Choroid plexus epithelial cell (primary cell): ENCODE measurements at regions not wholly inside any gene's neighbourhood (a gene's known extent, or its start where the extent isn't known, plus 50 kb on each side); places are given as distances from the start of the nearest gene placed in this dataset.

ENCODE experiments used
- DNase-seq: peaks from one replicate; pipeline ENCODE4 v3.0.0-alpha.2; 2010; ENCODE audit warnings: low read depth
- H3K4me3 ChIP-seq: 2 replicates; pipeline ENCODE4 v1.5.1; 2011; ENCODE audit warnings: low read depth, mild to moderate bottlenecking, control low read depth, low read length, moderate library complexity
- TF ChIP-seq, protein P1 (sequence below): conservative IDR thresholded peaks from 2 replicates; pipeline ENCODE4 v1.5.1; 2011; ENCODE audit warnings: low read depth, mild to moderate bottlenecking, control low read depth, inconsistent platforms, low read length, moderate library complexity

- TF ChIP-seq, protein P1, sequence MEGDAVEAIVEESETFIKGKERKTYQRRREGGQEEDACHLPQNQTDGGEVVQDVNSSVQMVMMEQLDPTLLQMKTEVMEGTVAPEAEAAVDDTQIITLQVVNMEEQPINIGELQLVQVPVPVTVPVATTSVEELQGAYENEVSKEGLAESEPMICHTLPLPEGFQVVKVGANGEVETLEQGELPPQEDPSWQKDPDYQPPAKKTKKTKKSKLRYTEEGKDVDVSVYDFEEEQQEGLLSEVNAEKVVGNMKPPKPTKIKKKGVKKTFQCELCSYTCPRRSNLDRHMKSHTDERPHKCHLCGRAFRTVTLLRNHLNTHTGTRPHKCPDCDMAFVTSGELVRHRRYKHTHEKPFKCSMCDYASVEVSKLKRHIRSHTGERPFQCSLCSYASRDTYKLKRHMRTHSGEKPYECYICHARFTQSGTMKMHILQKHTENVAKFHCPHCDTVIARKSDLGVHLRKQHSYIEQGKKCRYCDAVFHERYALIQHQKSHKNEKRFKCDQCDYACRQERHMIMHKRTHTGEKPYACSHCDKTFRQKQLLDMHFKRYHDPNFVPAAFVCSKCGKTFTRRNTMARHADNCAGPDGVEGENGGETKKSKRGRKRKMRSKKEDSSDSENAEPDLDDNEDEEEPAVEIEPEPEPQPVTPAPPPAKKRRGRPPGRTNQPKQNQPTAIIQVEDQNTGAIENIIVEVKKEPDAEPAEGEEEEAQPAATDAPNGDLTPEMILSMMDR = no peak
- DNase-seq = no peak
- H3K4me3 ChIP-seq = no peak overlapping the region
These were observed 333.5 kb downstream of the SOX9 start for GRCh38 chr17:72454342-72454741.

GRCh38 chr17:72455562-72455961 lies 334.7 kb downstream of the SOX9 start:
- H3K4me3 ChIP-seq = no peak overlapping the region
- DNase-seq = no peak
- TF ChIP-seq, protein P1 = no peak

DNA sequence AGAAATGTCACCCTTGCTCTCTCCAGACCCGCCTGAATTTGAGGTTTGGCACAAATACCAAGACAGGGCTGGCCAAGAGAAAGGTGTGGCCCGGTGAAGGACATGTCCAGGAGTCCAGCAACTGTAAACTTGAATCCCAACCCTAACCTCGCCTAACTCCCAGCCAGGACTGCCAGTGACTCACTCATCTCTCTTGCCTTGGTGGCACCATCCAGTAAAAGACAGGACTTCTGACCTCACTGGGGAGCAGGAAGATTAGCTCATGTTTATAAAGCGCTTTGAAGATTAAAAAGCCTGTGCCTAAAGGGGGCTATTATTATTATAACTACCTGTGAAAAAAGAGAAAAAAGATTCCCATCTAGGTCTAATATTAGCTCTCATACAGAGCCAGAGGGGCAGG lies 335.3 kb downstream of the SOX9 start:
- no peak overlapping the region for H3K4me3 ChIP-seq
- peak; percentile 40 for DNase-seq
- TF ChIP-seq, protein P1 = no peak

DNA sequence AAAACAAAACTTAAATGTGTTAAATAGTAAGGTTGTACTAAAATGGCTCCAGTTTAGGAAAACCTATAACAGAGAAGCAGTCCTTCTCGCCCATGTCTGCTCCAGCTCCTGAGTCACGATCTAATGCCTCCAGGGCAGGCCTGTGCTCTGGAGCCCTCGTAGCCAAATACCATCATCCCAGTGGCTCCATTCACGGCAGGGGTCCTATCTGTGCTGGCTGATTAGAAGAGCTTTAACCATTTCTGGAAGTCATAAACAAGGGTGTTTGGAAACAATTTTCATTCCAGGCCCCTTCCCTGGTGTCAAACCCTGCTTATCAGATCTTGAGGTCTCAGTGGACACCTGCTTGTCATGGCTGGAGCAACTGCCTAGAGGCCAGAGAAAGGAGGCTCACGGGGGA lies 336.9 kb downstream of the SOX9 start:
- TF ChIP-seq, protein P1 = no peak
- H3K4me3 ChIP-seq = no peak overlapping the region
- DNase-seq = no peak

GRCh38 chr17:72458301-72458700 lies 337.5 kb downstream of the SOX9 start:
- no peak for DNase-seq
- TF ChIP-seq, protein P1 = no peak
- no peak overlapping the region for H3K4me3 ChIP-seq

- TF ChIP-seq, protein P1 = no peak
- no peak for DNase-seq
- H3K4me3 ChIP-seq = no peak overlapping the region
These were observed 339.9 kb downstream of the SOX9 start for GRCh38 chr17:72460711-72461110.

GRCh38 chr17:72461757-72462156 lies 340.9 kb downstream of the SOX9 start:
- no peak for DNase-seq
- H3K4me3 ChIP-seq = no peak overlapping the region
- TF ChIP-seq, protein P1 = no peak
